GM18508 (cell line): ENCODE measurements at regions not wholly inside any gene's neighbourhood (a gene's known extent, or its start where the extent isn't known, plus 50 kb on each side); places are given as distances from the start of the nearest gene placed in this dataset.

ENCODE experiments used
- ATAC-seq: cut with Tn5 transposase; IDR thresholded peaks from one replicate; pipeline ENCODE4 v1.9.1; 2021; ENCODE audit warnings: moderate number of reproducible peaks; ENCODE audit not compliant: insufficient read depth, unreplicated experiment

DNA sequence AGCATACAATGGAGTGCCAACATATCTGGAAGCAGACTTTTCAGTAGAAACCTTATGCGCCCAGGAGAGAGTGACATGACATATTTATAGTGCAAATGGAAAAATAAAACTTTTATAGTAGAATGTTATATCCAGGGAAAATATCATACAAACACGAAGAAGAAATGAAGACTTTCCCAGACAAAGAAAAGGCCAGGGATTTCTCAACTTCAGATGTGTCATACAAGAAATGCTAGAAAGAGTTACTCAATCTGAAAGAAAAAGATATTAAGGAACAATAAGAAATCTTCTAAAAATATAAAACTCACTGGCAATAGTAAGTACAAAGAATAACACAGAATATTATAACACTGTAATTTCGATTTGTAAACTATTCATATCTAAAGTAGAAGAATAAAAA is 1269.3 kb downstream of the GRIK2 start:
- ATAC-seq, result no peak

DNA sequence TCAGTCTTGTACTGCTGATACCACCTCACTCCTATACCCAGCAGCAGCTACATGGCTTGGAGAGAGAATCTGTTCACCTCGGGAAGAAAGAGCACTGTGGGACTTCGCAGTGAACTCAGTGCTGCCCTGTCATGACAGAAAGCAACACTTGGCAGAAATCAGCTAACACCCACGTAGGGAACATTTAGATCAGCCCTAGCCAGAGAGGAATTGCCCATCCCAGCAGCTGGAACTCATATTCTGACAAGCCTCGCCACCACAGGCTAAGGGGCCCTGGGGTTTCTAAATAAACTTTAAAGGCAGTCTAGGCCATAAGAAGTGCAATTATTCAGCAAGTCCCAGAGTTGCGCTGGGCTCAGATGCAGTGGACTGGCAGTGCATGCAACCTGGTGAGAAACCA is 1266.8 kb downstream of the GRIK2 start:
- no peak for ATAC-seq

DNA sequence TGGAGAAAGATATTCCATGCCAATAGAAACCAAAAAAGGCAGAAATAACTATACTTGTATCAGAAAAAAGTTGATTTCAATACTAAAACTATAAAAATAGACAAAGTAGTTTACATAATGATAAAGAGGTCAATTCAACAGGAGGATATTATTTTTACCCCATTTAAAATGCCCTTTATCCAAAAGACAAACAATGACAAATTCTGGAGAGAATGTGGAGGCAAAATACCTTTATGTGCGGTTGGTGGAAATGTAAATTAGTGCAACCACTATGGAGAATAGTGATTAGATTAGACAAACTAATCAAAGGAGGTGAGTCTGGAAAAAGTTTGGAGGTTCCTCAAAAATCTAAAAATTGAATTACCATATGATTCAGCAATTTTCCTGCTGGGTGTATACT is 1262.3 kb downstream of the GRIK2 start:
- no peak for ATAC-seq

DNA sequence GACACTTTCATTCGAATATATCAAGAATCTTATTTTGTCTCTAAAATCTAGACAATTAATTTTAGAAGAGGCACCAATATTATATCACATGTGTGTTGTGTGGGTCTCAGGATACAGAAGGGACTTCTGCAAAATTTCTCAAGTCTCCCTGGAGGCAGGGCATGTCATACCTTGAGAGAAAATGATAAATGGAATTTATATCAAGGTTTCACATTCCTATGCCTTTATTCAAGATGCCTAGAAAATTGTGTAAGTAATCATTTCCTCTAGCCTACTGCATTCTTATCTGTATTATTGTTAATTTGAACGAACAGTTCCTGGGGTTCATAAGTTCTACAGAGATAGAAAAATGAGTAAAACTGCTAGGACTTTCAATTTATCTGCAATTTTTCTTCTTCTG is 1247.9 kb downstream of the GRIK2 start:
- no peak for ATAC-seq

DNA sequence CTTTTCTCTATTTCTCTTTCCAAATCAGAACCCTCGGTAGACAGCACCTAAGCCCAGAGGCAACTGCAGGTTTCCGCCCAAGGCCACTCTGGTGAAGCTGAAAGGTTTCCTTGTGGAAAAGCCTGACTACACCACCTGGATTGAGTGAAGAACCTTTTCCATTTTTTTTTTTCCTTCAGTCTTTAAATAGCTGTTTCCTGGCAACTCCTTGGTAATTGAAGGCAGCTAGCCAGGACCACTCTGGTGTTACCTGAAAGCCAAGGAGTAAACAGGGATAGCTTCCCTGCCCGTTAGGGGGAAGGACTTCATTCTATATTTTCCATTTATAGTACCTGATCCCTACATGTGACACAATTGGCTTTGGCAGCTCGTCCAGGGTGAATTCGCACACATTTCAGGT is 1238.4 kb downstream of the GRIK2 start:
- ATAC-seq, result no peak

DNA sequence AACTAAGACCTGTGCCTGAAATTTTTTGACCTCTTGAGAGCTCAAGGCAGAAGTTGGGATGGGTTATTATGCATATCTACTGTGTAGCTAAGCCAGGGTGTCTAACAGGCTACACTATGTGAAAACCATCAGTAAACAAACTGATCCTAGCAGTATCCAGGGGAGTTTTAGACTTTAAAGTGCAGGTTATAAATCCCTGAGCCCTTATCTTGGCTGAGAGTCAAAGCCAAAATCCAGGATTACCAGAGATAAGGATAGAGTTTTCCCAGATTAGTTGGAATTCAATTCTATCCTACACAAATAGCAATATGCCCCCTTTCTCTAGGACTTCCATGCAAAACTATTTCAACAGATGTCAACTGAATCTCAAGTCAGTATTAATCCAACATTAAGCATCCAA is 1229.7 kb downstream of the GRIK2 start:
- ATAC-seq, result no peak

DNA sequence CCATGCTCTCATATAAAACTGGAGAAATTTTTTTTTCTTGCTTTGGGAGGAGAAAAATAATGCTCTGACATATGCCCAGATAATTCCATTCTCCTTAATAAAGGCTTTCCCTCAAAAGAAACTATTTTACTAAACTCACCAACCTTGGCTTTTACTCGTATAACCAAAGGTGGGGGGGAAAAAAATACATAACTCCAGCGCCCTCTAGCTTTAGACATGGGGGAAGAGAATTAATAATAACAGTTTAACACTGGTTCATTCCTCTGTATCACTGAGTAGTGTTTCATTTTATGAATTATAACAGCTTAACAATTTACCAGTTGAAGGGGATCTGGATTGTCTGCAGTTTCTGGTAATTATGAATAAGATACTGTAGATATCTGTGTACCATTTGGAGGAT is 1226.1 kb downstream of the GRIK2 start:
- no peak for ATAC-seq

DNA sequence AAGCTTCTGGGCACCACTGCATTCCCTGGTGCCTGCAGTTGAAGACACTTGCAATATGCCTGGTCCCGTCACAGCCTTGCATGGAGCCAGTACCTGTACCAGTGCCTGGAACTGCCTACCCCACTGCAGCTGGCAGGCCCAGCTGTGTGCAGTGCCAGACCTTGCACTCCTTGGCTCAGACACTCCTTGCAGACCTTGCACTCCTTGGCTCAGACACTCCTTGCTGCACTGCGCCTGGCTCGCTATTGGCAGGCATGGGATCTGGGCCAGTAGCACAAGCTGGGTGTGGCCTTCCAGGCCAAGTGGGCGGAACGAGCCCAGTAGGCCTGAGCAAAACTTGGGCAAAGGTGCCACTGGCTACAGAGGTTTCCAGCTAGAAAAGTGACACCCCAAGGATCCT is 1189.1 kb downstream of the GRIK2 start:
- no peak for ATAC-seq

DNA sequence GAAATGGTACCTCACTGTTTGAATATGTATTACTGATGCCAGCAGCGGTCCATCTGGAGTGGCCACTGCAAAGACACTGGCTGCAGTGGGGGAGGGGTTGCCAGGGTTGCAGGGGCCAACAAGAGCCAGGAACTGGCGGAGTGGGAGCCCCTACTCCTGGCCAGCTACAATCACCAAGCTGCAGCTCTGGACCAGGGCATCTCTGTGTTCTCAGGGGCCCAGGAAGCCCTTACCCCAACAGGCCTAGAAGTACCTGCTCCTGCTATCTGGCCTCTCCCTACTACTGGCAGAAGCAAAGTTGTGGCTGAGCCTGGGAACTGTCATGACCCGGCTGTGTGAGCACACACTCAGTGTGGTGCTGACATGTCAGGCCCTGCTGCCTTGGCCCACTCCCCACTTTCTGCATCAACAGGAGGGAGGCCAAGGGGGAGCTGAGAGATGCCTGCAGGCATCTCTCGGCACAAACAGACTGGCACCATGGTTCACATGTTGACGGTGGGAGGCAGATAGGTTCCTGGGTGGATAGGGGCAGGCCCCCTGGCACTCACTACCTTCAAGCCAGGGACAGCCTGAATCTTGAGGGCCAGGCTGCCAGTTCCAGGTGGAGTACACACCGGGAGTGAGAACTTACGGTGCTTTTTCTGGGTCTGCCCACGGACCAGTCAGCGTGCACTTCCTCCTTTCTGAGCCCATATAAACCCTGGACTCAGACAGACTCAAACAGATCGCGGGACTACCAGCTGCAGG is 1188.0 kb downstream of the GRIK2 start:
- ATAC-seq, result no peak

DNA sequence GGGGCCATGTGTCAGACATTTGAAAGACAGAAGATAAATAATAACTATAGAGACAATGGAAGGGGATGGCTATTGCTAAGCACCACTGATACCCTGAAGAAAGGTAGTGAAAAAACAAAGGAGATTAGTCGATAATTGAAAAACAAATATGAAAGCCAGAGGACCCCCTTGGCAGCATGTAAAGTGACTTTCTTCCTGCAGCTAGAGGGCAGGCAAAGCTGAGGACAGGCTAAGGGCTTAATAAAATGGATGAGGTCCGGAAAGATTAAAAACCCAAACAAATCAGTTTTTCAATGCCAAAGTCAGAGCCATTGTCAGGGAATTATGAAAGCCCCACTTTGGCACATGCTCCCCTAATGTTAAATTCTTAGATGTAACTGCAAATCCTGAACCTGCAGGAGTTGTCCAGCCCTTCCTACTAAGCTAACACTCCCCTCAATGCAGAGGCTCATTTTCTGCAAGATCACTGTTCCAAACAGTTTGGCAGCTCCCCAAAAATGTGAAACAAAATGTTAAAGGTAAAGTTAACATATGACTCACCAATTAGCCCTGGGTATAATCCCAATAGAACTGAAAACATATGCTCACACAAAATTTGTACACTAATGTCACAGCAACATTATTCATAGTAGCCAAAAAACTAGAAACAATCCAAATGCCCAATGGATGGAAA is 1177.9 kb downstream of the GRIK2 start:
- no peak for ATAC-seq

DNA sequence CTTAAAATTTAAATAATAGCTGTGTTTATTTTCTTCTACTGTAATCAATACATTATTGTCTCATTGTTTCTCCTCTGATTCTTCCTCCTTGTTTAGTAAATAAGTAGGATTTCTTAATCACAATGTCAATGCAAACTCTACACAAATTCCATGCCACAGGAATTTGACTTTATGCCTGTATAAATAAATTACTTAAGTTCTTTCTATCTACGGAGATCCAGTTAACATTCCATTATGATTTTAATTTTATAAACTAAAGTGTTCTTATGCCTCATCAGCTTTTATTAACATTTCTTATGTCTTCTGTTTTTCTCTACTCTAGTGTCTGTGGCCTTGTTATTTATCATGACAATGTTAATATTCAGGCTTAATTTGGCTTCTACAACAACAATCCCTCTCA is 1169.2 kb downstream of the GRIK2 start:
- ATAC-seq, result no peak

DNA sequence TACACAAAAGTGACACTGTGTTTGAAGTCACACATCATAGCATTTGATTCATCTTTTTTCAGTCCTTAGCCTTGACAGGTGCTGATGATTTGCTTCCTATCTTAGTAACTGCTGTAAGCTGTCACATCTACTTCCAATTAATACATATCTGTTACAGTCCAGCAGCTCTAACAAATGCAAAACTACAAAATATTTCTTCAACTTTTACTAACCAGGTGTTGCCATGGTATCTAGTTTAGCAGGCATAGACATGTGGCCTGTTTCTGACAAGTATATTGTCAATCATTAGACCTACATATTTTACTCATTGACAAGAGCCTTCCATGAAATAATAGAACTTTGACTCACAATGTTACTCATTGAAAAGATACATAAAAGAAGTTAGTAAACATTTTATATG is 1159.7 kb downstream of the GRIK2 start:
- no peak for ATAC-seq

DNA sequence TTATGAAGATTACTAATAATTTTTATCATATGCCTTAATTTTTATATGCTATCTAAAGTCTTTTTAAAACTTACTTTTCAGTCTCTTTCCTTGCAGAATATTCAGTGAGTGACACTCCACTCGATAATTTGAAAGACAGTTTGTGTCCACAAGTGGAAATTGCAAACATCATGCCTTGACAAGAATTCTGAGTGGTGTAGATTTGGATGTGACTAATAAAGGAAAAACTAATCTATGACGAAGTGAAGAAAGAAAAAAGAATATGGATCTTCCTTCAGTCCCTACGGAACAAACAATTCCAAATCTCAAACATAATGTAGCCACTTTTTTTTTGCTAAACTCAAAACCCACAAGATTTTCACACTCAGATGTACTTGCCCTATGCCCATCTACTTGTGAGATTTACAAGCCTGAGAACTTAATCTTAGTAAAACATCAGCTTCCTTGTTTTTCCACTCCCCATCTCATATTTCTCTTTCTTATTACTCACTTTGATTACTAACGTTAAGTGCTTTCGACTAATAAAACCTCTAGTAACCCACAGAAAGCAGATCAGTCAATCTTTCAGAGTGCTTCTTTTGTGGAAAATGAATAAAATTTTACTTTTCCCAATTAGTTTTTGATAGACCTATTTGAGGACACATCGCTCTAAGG is 1155.8 kb downstream of the GRIK2 start:
- no peak for ATAC-seq

DNA sequence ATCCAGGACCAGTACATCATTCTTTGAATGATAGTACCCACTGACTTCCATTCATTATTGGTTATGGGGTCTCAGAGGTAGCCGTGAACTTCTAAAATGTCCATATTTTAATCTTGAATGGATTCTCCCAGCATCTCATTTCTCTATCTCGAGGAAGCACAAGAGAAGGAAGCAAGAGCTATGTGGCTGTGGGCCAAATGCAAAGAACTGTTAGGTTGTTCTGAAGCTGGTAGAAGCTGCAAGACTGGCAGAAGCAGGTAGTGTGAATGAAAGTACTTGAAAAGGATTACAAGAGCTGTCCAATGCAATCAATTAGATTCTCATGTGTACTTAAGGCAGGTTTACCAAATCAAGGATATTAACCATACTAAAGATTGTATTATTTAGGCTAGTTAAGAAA is 1131.8 kb downstream of the GRIK2 start:
- ATAC-seq, result no peak

DNA sequence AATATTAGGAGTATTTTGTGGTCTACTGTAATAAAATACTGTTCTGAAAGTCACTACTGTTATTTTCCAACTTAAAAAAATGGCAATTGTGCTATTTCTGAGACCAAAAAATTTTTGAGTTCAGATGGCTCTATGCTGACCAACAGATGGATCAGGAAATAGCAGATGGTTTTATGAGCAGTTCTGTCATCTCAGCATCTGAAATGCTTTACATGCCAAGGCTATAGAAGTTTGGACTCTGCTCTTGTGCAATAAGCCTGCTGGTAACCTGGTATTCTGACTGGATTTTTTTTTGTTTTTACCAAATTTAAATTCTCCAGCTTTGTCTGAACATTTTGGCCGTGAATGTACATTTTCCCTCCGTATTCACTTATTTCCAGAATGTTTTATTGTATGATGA is 1127.5 kb downstream of the GRIK2 start:
- no peak for ATAC-seq

DNA sequence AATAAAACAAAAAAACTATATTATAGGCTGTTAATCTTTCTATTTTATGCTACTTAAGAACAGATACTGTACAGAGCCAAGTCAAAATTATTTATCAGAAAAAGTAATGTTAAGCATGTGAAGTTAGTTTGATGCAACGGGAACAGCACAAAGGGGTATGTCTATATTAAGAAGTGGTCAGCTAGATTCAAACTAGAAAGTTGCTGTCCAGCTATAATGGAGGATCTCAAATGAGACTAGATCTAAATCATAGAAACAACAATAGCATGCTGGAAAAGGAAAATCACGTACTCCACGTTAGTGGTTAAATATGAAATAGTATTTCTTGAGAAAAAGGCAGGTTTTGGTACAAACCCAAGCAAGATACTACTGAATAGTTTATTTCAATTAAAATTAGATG is 1124.0 kb downstream of the GRIK2 start:
- no peak for ATAC-seq

DNA sequence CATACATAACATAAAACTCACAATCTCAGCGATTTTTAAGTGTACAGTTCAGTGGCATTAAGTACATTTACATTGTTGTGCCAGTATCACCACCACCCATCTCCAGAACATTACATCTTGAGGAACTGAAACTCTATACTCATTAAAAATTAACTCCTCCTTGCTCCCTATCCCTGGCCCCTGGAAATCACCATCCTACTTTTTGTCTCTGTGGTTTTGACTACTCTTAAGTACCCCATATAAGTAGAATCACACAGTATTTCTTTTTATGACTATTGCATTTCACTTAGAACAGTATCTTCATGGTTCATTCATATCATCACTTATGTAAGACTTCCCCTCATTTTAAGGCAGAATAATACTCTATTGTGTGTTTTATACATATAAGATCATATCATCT is 1108.1 kb downstream of the GRIK2 start:
- peak; percentile 74 for ATAC-seq

DNA sequence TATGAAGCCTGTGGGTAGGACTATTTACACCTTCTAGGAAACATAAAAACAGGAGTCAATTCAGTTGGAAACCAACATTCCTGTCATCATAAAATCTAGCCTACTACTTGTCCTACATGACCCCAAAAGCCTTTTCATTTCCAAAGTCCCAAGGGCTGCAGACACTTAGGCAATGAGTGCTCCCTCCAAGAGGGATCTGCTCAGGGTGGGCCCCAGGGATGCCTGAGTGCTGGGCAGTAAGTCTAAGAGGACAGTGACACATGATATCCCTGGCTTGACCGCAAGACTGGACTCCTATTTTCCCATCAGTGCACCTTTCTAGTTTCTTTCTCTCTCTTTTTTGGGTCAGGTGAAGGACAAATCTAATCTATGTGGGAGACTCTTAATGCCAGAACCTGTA is 1101.3 kb downstream of the GRIK2 start:
- ATAC-seq, result no peak

DNA sequence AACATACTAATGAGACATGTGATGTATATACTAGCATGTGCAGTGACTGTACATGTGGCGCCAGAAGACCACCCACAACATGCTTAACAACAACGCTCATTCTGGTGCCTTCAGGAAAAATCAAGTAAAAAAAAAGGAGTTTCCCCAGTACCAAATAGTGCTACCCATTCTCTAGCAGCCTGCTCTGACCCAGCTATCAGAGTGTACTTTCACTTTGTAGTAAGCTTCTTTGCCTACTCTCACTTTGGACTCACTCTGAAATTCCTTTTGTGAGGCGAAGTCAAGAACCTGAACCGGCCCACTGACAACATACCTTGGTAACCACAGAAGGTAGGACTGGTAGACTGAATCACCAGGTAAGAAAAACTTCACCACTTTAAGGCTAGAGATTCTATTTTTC is 1100.0 kb downstream of the GRIK2 start:
- no peak for ATAC-seq

DNA sequence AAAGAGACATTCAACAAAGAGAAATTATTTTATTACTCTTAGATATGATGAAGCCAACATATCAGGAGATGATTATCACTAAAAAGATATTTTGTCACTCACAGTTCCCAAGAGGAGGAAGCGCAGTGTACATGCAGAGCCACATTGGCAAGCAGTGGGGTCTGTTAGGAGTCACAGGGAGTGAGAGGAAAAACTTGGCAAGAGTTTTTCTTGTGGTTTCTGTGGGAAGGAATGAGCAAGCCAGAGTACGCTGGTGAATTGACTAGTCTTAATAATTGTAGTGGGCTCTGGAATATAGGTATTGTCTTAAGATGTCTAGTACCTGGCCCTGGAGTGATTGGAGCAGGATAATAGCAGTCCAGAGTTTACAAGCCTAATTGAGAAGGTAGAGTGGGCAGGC is 1095.2 kb downstream of the GRIK2 start:
- ATAC-seq, result no peak

DNA sequence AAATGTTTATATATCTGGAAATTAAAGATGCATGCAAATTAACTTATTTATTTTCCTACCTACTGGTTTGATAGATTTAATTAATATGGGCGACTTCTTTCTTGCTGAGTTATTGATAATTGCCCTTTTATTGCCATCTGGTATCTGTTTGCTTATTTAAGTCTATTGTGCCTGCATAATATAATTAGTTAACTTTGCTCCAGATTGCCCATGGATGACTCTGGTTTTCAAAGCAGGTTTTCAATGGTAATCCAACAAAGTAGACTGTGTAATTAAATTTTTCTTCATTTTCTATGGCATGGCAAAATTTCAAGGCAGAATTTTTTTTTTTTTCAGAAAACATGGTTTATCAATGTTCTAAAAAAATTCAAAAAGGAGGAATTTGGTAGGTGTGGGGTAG is 1092.0 kb downstream of the GRIK2 start:
- no peak for ATAC-seq
